ENCODE measurements at regions not wholly inside any gene's neighbourhood (a gene's known extent, or its start where the extent isn't known, plus 50 kb on each side); places are given as distances from the start of the nearest gene placed in this dataset.

- no peak for DNase-seq (ENCODE audit: low spot score)
Measured at GRCh38 chr16:26189536-26189935, 497.8 kb downstream of the HS3ST4 start.

- no peak for DNase-seq (ENCODE audit: low spot score)
Measured at GRCh38 chr16:26194526-26194925, 502.8 kb downstream of the HS3ST4 start.

GRCh38 chr16:26195225-26195624 is 503.5 kb downstream of the HS3ST4 start:
- no peak for DNase-seq (ENCODE audit: low spot score)

- DNase-seq (ENCODE audit: low spot score), result no peak
Measured at GRCh38 chr16:26196310-26196709, 504.6 kb downstream of the HS3ST4 start.

- DNase-seq (ENCODE audit: low spot score), result no peak
Measured at GRCh38 chr16:26196802-26197201, 505.0 kb downstream of the HS3ST4 start.

- no peak for DNase-seq (ENCODE audit: low spot score)
Measured at GRCh38 chr16:26197707-26198106, 505.9 kb downstream of the HS3ST4 start.

GRCh38 chr16:26198221-26198620 is 506.5 kb downstream of the HS3ST4 start:
- no peak for DNase-seq (ENCODE audit: low spot score)

GRCh38 chr16:26204138-26204537 is 512.4 kb downstream of the HS3ST4 start:
- no peak for DNase-seq (ENCODE audit: low spot score)

GRCh38 chr16:26211542-26211941 is 519.8 kb downstream of the HS3ST4 start:
- DNase-seq (ENCODE audit: low spot score), result no peak

- DNase-seq (ENCODE audit: low spot score), result no peak
Measured at GRCh38 chr16:26212599-26212998, 520.8 kb downstream of the HS3ST4 start.

- DNase-seq (ENCODE audit: low spot score), result no peak
Measured at GRCh38 chr16:26214581-26215174, 522.9 kb downstream of the HS3ST4 start.

GRCh38 chr16:26220894-26221293 is 529.1 kb downstream of the HS3ST4 start:
- no peak for DNase-seq (ENCODE audit: low spot score)

GRCh38 chr16:26231647-26232046 is 539.9 kb downstream of the HS3ST4 start:
- no peak for DNase-seq (ENCODE audit: low spot score)

GRCh38 chr16:26240807-26241206 is 549.0 kb downstream of the HS3ST4 start:
- DNase-seq (ENCODE audit: low spot score), result no peak

GRCh38 chr16:26247063-26247462 is 555.3 kb downstream of the HS3ST4 start:
- no peak for DNase-seq (ENCODE audit: low spot score)

GRCh38 chr16:26252598-26252997 is 560.8 kb downstream of the HS3ST4 start:
- DNase-seq (ENCODE audit: low spot score), result no peak

GRCh38 chr16:26261621-26262020 is 569.9 kb downstream of the HS3ST4 start:
- DNase-seq (ENCODE audit: low spot score), result no peak

- no peak for DNase-seq (ENCODE audit: low spot score)
Measured at GRCh38 chr16:26263406-26263805, 571.6 kb downstream of the HS3ST4 start.

- DNase-seq (ENCODE audit: low spot score), result no peak
Measured at GRCh38 chr16:26267641-26268040, 575.9 kb downstream of the HS3ST4 start.

GRCh38 chr16:26269673-26270072 is 577.9 kb downstream of the HS3ST4 start:
- DNase-seq (ENCODE audit: low spot score), result no peak

- DNase-seq (ENCODE audit: low spot score), result no peak
Measured at GRCh38 chr16:26273607-26274006, 581.8 kb downstream of the HS3ST4 start.

GRCh38 chr16:26275021-26275590 is 583.3 kb downstream of the HS3ST4 start:
- no peak for DNase-seq (ENCODE audit: low spot score)

GRCh38 chr16:26276289-26276688 is 584.5 kb downstream of the HS3ST4 start:
- DNase-seq (ENCODE audit: low spot score), result no peak

Data from H4 (cell line).